DMS114 treated with DMSO at 0.1 percent for 48 hours (cell line): ENCODE measurements at regions not wholly inside any gene's neighbourhood (a gene's known extent, or its start where the extent isn't known, plus 50 kb on each side); places are given as distances from the start of the nearest gene placed in this dataset.
"Not testable (repeated sequence)": the region's sequence is repeated elsewhere in the genome, so short reads cannot be mapped to it uniquely, and the experiment has no call there.

Experiments
- DNase-seq: peaks from one replicate; lab custom pipeline; 2025; ENCODE audit not compliant: unreplicated experiment; lab: John Stamatoyannopoulos, UW

DNA sequence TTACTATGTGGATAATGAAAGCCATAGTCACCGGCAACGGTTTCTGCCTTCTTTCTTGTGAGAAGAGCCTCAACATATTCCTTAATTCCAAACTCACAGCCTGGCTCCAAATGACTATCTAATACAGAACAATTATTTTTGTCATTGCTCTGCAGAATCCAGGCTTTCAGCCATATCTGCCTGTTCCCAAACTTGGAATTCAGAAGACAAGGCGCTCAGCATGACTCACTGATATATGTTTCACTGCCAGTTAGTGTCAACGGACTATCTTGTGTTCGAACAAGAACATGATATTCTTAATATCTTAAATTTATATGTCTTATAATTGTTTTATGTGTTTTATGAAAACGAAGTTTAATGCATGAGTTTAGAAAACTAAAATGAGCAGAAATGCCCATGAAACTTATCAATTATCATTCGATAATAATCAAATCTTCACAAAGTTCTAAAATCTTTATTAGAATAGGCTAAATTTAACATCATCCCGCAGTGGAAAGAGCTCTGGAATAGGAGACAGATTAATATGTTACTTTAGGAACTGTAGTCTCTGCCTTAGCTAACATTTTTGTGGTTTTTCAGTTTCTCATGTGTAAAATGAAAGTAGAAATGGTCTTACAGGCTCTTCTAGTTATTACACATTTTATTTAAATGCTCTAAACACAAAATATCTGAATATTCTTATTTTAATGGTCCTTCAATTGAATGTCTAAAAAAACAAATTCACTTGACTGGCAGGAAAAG is 669.3 kb upstream of the GJE1 start:
- DNase-seq: no peak

DNA sequence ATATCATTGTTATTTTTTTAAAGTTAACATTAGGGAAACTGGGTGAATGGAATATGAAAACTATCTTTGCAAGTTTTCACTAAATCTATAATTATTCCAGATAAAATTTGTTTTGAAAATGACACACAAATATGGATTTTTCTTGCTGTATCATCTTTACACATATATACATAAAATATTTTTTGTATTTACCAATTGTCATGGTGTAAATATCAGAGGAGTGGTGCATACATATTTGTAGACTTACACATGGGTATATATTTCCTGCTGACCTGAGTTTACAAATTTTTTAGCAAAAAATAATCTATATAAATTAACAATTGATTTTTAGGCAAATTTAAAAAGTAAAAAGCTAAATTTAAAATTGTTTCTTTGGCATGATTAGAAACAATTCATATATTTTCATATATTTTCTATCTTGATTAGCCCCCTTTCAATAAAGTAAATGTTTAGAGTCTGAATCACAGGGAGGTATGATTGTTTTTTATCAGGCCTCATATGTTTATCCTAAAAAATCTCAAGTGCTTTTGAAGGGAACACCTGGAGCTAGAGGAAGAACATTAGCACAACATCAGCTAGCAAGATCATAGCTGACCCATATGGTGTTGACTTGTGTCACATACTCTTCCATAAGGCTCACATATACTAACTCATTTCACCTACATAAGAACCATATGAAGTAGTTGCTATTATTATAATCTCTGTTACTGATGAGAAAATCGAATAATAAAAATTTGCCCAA is 671.8 kb upstream of the GJE1 start:
- DNase-seq: no peak

DNA sequence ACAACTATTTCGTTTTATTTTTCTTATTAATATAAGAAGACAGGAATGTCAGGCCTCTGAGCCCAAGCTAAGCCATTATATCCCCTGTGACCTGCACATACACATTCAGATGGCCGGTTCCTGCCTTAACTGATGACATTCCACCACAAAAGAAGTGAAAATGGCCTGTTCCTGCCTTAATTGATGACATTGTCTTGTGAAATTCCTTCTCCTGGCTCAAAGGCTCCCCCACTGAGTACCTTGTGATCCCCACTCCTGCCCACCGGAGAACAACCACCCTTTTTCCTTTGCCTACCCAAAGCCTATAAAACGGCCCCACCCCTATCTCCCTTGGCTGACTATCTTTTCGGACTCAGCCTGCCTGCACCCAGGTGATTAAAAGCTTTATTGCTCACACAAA is 672.5 kb upstream of the GJE1 start:
- DNase-seq: not testable (repeated sequence)

DNA sequence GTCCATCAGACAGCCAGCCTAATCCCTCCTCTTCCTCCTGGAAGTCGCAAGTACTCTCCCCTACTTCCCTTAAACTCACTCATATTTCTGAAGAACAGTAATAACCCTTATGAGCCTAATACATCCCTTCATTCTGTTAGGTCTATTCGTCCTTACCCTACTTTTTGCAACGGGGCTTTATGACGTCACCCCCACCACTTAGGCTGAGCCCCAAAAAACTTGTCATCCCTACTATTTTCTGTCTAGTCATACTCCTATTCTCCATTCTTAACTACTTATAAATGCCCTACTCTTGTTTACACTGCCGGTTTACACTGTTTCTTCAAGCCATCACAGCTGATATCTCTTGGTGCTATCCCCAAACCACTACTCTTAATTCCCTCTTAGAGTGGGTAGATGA is 674.7 kb upstream of the GJE1 start:
- DNase-seq: not testable (repeated sequence)

DNA sequence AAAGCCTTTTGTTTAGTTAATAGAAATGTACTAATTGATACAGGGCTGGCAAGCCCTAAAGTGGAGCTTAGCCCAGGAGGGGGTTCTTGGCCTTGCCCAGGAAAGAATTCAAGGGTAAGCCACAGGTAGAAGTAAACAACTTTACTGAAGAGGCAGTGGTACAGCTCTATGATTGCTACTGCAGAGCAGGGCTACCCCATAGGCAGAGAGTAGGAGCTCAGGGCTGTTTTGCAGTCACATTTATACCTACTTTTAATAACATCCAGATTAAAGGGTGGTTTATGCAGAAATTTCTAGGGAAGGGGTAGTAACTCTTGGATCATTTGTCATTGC is 680.4 kb upstream of the GJE1 start:
- DNase-seq: no peak

DNA sequence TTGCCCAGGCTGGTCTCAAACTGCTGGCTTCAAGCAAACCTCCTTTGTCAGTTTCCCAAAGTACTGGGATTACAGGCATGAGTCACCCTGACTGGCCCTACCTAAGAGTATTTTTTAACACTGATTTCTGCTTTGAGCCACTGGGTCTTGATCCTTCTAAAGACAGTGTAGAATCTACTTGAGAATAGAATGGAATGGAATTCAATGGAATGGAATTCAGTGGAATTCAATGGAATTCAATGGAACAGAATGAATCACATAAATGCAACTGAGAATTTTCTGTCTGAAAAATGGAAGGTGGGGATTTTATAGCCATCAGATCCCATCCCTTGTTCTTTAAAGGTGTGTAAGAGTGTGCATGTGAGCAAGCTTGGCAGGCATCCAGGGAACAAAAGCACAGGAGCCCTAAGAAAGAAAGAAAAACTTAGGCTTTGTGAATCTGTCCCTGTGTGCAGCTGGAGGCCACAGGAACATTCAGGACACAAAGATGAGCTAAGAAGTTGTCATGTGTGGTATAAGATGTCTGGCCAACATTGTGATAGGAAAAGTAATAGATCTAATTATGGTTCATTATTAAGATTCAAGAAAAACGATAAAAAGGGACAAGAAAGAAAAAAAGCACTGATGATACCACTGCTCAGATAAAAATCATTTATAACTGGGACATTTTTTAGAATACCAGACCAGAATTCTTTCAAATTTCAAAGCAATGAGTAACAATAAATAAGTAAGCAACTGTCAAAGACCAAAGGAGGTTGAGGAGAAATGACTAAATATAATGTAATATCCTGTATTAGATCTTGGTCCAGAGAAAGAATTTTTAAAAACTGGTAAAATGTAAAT is 681.0 kb upstream of the GJE1 start:
- no peak for DNase-seq

DNA sequence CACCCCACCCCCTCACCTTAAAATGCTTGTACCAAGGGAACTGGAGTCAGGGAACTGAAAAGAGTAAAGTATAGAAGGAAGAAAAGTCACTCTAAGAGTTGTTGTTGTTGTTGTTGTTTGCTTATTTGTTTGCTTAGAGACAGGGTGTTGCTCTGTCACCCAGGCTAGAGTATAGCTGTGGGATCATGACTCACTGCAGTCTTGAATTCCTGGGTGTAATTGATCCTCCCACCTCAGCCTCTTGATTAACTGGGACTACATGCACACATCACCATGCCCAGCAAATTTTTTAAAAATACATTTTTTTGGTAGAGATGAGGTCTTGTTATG is 681.6 kb upstream of the GJE1 start:
- no peak for DNase-seq

DNA sequence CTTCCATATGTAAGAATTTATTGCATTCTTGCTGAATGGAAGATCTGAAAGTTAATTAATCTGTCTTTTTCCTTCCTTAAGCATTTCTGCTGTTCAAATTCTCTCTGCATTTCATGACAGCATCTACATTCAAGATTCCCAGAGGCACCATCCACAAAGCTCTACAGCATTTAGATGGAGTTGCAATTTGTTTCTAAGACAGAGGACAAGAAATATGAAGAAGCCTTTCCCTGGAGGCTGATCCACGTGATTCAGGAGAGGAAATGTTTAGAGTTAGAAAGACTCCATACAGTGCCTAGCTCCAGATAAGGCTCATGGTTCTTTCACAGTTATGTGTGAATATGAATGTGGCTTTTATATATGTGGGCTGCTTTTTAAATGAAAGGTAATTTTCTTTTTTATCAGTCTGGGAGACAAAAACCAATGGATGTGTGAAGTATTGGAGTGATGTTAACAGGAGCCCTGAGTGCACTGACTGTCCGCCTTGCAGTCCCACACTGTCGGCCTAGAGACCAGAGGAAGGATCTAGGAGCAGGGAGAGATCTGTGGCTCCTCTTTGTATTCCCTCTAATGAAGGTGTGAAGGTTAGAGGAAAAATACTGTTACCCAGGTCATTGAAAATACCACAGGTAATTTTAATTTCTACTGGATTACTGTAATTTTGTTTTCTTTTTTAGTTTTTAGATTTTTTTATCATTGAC is 686.6 kb upstream of the GJE1 start:
- no peak for DNase-seq

DNA sequence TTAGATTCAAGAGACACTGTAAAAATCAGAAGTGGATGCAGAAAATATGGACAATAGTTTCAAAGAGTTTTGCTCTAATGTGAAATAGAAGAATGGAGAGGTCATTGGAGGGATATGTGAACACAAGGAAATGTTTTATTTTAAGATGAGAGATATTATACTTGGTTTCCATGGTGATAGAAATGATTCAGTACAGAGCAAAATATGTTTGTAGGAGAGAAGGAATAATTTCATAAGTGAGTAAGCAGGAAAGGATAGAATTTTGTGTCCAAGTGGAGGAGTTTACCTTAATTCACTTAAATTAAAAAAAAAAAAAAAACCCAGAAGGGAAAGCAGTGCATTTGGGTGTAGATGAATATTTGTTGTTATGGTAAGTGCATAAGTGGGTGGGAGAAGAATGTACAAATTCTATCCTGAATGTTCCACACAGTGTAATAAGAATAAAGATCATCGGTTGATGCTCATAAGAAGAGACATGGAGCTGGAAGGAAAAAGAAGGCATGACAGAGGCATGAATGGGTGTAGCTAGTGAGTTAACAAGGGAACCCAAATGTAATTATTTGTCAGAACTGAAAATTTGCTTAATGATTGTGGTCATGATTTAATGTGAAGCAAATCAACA is 688.9 kb upstream of the GJE1 start:
- DNase-seq: no peak

DNA sequence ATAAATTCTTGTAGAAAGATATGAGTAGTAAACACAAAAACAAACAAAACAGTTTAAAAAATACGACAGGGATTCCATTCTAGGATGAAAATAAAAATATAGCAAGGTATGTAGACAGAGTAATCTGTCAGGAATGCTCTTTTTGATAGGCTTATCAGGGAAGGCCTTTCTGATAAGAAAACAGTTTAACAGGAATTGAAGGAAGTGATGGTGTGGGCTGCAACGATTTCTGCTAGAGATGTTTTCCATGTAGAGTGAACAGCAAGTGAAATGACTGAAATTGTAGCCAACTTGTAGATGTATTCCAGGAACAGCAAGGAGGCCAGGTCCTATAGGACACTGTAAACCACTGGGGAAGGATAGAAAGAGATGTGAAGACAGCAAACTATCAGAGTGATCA is 689.7 kb upstream of the GJE1 start:
- DNase-seq: no peak

DNA sequence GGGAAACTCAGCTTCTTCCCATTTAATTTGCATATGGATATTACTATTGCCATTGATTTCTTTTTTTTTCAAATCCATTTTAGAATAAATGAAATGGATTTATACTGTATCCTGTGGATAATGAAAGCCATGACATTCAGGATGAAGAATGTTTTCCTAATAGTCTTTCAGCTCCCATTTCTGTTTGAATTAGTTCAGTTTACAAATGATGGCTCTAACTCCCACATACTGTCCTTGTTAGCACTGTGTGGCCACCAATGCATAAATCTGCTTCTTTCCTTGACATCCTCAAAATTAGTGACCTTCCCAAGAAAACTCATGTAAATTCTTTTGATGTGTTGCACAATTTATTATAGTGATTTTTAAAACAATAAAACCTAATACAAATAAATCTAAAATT is 693.2 kb upstream of the GJE1 start:
- no peak for DNase-seq

DNA sequence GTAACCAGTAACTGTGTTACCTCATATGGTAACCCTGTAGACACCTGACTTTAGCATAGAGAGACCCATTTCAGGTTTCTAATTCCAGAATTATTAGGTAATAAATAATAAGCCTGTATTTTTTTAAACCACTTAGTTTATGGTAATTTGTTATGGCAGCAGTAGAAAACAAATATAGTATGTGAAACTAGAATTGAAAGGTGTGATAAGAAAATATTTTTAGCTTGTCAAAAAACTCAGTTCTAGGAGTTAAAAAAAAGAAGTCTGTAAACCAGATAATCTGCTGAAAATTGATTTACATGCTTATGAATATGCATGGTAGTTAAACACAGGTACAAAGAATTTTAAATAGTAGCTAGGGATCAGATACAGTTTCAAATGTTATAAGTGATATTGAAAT is 695.0 kb upstream of the GJE1 start:
- DNase-seq: no peak

DNA sequence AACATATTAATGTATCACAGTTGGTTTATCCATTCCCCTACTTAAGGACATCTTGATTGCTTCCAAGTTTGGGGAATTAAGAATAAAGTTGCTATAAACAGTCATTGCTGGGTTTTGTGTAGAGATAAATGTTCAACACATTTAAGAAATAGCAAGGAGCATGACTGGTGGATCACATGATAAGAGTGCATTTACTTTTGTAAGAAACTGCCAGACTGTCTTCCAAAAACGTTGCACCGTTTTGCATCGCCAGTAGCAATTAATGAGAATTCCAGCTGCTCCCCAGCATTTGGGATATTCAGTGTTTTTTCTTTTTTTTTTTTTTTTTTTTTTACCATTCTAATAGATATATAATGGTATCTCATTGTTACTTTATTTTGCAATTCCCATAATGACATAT is 695.7 kb upstream of the GJE1 start:
- no peak for DNase-seq

DNA sequence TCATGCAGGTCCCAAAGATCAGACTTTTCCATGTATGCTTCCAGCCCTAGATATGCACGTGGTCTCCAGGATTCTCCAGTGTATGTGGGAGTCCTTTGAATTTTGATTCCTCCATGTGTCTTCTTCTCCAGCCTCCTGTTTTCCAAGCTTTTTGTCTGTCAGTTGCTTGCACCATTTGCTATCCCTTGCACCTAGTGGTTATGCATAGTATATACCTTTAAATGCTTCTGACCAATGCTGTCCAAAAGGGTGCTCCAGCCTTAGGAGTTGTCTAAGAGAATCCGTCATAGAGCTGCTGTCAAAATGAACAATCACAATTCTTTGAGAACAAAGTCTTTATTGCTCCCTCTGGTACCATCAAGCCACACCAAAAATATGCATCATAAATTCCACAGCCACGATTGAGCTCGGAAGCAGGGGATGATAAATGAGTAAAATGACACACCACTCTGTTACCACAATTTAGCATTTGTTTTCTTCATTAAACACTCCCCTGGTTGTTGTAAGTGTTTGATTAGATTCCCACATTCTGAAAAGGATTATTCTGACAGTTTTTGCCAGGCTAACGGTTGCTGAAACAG is 706.2 kb upstream of the GJE1 start:
- no peak for DNase-seq

DNA sequence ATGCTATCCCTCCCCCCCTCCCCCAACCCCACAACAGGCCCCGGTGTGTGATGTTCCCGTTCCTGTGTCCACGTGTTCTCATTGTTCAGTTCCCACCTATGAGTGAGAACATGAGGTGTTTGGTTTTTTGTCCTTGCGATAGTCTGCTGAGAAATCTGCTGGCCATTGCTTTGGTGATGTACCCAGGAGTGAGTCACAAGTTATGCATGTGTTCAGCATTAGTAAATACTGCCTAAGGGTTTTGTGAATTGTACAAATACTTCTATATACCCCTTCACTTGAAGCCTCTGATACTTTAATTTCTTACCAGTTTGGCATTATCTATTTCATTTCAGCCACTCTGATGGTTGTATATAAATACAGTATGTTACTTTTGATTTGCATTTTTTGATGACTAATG is 711.3 kb upstream of the GJE1 start:
- no peak for DNase-seq

DNA sequence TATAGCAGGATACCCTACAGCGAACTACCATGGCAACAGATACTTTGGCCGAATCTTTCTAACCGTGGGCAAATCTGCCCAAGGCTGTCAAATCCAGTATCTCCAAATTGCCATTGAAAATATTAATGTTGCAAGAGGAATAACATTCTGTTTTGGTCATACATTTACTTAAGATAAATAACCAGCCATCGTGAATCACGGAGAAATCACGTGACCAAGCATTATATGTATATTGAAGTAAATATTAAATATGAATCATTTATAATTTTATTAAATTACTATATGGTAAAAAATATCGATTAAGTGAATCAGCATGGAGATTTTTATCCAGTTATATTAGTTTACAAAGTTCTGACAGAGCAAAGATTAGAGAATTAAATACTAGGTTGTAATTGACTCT is 714.6 kb upstream of the GJE1 start:
- no peak for DNase-seq

DNA sequence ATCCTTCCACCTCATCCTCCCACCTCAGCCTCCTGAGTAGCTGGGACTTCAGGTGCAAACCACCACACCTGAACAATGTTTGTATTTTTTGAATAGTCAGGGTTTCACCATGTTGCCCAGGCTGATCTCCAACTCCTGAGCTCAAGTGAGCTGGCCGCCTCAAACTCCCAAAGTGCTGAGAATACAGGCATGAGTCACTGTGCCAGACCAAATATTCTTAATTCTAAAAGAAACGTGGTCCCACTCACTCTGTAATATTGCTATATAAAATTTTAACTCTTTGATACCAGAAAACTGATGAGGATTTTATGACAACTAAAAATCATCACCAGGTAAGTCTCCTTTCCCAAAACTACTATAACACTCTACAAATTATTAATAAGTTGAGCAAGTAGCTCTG is 716.8 kb upstream of the GJE1 start:
- DNase-seq: no peak

DNA sequence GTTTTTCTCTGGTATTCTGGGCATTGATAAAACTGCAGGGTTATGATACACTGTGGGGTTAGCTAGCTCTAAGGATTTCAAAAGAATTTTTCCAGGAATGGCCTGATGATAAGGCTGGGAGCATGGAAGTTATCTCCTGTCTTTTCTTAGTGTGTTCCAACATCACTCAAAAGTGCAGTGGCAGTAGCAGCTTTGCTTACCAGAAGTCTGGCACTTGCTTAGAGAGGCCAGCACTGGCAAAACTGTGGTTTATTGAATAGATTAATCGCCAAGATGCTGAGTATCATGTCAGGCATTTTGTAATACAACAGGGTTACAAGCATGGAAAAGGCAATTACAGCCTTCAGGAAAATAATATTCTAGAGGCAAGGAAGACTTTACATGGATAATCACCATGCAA is 719.5 kb upstream of the GJE1 start:
- DNase-seq: no peak

DNA sequence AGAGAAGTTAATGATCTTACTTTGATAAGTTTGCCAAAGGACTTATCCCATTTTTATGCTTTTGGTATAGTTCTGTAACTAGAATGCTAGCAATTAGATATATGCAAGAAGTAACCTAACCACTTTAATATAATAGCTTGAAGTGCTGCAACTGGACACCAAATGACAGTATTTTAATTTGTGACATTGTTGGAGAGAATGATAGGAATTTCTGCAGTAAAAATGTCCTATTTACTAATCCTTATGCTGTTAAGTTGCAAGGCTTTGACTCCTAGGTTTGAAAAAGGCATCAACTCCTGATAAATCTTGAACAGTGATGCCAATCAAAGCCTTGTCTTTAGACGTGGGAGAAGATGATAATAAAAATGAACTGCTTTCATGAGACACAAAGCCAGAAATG is 726.0 kb upstream of the GJE1 start:
- no peak for DNase-seq

DNA sequence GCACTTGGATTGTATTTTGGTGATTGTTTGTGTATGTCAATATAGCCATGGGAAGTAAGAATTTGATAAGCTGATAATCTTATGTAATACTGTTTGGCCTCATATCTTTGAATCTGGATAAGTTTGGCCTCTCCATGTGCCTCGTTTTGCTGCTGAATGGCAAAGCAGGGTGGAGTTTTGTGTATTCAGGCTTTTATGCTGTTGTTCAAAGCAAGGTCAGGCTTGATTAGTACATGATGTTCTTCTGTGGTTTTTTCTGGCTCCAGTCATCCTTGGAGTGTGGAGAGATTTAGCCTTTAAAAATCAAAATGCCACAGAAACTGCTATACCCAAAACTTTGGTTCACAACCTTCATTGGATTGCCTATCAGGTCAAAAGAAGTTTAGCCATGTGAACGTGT is 728.9 kb upstream of the GJE1 start:
- DNase-seq: peak; percentile 75

DNA sequence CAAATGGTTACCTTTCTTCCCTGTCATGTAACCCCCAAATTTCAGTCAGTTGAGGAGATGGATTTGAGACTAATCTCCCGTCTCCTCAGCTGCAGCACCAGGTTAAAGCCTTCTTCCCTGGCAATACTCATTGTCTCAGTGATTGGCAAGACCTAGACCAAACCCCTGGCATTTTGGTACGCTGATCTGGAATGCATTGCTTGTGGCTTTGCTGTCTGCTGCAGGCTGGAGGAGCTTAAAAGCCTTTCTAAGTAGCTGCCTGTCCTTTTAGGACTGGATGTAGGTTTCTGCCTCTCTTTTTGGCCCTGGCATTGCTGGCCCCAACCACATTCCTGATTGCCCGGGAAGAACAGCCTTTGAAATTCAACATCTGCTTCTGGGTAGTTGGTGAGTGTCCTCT is 729.6 kb upstream of the GJE1 start:
- peak; percentile 75 for DNase-seq
